Activated T-cell treated with anti-CD3 and anti-CD28 coated beads for 24 hours (primary cell): ENCODE measurements at regions not wholly inside any gene's neighbourhood (a gene's known extent, or its start where the extent isn't known, plus 50 kb on each side); places are given as distances from the start of the nearest gene placed in this dataset.

ENCODE experiments used
- DNase-seq: peaks from one replicate; pipeline ENCODE4 v3.0.0-alpha.2; 2020; ENCODE audit warnings: low read depth

GRCh38 chr10:44781131-44781530 lies 130.0 kb upstream of the TMEM72 start:
- no peak for DNase-seq

DNA sequence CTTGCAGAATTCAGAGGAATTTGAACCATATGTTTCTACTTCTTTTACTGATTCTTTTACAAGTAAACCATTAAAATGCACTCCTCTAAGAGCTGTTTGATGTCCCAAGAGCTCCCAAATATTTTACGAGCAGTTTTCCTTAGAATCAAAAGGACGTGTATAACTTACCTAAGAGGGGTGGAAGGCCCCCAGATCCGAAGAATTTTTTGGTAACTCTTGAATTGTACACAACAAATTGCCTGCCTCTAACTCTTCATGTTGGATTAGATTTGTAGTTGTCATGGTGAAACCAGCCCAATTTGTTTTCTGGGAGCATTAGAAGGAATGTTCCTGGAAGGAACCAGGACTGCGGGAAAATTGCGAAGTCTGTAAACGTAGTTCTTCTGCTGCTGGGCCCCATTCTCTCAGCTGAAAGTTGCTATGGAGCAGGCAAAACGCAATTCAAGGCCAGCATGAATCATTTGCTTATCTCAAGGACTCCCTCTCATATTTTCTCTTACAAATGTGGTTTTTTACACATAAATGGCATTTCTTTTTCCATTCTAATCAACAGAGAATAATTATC lies 124.8 kb upstream of the TMEM72 start:
- no peak for DNase-seq

GRCh38 chr10:44787480-44788075 lies 123.6 kb upstream of the TMEM72 start:
- DNase-seq, result no peak

GRCh38 chr10:44788147-44789129 lies 122.7 kb upstream of the TMEM72 start:
- DNase-seq, result no peak

DNA sequence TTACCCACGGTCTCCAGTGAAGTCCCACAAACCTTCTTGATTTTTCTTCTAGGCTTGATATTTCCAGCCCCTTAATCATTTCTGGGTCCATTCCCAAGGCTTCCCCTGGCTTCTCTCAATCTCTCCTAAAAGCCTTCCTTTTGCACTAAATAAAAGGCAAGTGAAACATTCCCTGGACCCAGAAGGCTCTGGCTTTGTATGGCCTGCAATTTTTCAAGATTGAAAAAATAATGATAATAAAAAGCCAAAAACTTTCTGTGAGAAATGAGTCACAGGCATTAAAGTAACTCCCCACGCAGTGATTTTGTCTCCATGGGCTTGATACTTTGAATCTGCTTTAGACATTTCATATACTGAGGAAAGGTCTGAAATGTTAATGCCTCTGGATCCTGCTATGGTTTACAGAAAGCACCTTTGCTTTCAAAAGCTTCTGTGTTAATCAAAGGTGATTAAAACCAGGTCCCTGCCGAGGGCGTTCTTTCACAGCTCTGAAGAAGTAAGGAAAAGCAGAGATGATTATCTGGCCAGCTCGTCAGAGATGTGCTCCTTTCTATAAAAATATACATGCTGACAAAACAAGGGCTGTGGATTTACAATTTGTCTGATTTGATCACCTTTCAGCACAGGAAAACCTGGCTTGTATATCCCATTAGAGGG lies 118.9 kb upstream of the TMEM72 start:
- no peak for DNase-seq

GRCh38 chr10:44799966-44800365 lies 111.2 kb upstream of the TMEM72 start:
- DNase-seq, result no peak

DNA sequence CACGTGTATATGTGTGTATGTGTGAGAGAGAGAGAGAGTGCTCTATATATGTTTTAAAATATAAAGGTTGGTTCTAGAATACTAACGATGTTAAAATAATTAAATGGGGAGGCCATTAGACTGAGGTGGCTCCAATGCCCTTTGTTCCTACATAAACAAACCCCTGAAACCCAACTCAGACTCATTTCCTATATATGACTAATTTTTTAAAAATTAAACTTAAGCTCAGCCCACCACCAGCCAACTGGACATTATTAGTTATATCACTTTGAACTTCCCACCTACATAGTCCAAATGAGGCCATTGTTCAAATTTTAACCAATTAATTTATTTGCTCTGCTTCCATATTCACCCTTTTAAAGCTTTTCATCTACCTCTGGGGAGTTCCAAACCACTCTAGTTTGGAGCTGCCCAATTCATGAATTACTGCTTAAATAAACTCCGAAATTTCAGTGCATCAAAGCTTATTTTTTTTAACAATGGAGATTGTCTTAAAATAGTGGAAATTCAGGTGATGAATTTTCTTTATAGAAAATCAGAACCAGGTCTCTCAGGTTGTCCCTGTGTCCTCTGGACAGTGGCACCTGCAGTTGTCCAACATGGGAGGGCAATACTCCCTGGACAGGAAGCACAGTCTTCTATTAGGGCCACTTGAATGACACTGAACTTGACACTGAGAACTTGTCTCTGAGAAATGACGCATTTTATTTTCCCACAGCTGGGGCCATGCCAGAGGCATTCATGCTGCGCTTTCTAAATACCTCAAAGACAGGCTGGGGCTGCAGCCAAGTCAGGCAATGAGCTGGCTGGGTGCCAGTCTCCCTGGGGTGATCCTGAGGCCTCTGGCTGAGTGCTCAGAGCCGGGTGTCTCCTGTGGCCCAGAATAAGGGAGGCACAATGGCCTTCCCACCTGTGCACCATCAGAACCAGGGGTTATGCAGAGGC lies 109.5 kb upstream of the TMEM72 start:
- DNase-seq, result no peak

DNA sequence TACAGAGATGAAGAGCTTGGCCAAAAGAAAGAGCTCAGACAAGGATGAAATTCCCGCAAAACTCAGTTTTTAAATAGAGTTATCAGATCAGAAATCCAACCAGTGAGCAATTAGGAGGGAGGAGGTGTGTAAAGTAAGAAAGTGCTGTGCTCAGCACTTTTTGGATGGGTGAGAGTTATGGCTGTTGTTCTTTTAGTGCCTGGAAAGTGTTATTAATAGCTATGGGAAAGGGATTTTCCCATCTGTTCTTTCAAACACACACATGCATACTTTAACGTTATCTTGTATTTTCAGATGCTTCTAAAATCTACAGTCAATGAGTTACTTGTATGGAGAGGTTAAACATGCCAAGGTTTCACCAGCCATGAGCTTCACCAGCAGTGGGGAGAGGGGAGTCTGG lies 107.3 kb upstream of the TMEM72 start:
- DNase-seq, result no peak

- DNase-seq, result no peak
These were observed 106.5 kb upstream of the TMEM72 start for GRCh38 chr10:44804661-44805060.

DNA sequence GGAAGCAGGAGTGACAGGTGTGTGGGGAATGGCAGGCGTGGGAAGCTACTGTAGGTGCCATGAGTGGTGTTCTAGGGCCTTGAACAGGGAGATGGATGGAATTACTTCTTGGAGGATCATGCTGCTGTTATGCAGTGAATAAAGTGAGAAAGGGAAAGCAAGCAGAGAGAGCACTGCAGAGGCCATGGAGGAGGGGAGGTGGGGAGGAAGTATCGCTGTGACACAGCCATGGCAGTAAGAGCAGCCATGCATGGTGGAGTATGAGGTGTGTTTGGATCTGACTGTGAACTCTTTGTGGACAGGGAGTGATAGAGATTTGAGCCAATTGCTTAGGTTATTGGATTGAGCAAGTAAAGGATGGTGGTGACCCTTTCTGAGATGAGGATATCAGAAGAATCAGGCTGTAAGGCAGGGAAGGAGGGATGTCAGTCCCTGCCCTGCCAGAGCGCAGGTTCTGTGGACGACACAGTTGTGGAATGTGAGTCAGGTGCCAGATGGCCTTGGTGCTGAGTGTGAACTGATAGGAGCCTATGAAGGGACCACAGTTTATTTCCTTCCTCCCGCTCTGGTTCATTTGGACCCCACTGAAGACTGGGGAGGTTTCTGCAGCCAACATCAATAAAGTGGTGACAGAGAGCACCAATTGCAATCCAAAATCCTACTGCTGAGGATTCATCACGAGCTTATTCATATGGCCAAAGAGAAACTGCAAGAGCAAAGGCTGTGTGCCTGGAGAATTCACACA lies 105.5 kb upstream of the TMEM72 start:
- no peak for DNase-seq

DNA sequence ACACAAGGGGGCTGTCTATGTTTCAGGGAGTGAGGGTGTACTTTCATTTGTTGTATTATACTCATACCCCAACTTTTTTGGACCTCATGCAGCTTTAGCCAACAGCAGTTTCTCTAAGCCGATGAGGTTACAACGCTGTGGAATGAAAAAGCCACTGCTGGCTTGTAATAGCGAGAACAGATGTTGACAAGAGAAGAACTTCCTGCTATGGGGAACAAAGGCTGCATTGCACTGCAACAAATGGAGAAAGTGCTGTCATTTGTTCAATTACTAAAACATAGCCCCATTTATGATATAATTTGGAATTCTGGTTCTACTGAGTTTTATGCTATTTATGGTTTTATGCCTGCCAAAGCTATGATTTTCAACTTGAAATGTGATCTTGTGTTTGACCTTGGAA lies 104.2 kb upstream of the TMEM72 start:
- DNase-seq, result no peak

DNA sequence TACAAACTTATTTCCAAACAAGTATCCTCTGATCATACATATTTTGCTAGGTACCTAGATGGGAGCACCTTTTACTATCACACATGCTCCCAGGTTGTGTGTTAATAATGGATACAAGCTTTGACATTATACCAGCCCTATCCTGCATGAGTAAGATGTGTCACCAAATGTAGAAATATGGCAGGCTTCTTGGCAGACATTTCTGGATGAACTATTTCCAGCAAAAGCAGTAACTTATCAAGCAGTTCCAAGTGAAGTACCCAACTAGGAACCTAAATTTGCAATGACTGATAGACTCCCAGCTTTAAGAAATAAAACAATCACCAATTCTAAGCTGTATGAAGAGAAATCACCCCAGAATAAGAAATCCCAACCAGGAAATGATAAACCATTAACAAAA lies 103.7 kb upstream of the TMEM72 start:
- no peak for DNase-seq

DNA sequence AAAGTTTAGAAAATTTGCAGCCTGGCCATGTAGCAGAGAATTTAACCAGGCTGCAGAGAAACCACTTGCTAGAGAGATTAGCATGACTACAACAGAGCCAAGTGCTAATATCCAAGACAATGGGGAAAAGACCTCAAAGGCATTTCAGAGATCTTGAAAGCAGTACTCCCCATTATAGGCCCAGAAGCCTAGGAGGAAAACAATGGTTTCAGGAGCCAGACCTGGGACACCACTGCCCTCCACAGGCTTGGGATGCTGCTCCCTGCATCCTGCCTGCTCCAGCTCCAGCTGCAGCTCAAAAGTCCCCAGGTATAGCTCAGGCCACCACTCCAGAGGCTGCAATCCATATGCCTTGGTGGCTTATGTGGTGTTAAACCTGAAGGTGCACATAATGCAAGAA lies 101.5 kb upstream of the TMEM72 start:
- DNase-seq, result no peak

DNA sequence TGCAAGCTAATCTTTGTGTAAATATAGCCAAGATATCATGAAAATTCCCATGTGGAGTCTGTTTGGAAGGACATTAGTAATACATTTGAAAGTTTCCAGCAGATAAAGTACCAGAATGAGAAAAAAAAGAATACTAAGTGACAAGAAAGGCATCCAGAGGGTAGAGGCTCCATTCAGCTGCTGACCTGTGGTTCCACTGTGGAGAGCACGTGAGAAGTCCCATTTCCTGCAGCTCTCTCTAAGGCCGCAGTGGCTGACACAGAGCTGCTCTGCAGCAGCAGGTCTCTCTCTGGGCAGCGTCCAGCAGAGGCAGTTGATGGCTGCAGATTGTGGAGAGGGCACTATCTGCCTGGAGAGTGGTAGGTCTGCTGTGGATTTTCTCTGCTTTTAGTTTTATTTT lies 100.1 kb upstream of the TMEM72 start:
- no peak for DNase-seq

GRCh38 chr10:44813201-44813600 lies 97.9 kb upstream of the TMEM72 start:
- DNase-seq, result no peak

DNA sequence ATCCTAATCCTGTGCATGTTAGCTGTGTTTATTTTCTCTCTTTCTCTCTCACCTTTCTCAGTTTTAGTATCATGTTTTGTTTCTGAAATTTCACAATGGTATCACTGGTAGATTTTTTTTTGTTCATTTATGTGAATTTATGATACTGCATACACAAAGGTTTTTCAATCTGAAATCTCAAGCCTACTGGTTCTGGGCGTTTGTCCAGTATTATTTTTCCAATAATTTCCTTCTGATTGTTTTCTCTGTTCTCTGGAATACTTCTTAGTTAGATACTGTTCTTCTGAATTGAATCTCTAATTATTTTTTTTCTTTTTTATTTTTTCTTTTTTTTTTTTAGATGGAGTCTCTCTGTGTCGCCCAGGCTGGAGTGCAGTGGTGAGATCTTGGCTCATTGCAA lies 96.2 kb upstream of the TMEM72 start:
- DNase-seq, result no peak

DNA sequence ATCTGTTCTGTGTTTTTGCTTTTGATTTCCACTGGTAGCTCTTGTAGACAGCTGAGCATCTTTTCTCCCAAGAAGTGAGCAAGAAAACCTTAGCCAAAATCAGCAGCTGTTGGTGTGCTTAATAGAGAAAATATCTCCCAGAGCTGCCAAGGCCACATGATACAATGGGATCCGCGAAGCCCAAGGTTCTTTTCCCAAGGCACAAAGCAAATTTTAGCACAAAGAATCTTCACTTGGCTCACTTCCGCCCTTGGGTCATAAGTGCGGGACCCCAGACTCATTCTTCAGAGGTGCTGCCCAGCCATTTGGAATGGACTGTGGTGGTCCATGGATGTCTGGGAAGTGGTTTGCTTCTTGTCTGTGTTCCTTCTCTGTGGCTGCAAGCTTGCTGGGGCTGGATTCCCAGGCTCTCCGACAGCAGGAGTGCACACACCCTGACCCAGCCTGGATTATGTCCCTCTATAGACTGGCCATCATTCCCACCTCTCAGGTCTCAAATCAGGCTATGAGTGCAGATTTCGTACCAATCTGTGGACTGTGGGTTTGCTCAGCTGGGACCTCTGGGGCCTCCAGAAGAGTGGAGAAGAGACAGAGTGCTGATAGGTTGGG lies 93.0 kb upstream of the TMEM72 start:
- DNase-seq, result no peak

- DNase-seq, result no peak
These were observed 92.4 kb upstream of the TMEM72 start for GRCh38 chr10:44818701-44819127.

DNA sequence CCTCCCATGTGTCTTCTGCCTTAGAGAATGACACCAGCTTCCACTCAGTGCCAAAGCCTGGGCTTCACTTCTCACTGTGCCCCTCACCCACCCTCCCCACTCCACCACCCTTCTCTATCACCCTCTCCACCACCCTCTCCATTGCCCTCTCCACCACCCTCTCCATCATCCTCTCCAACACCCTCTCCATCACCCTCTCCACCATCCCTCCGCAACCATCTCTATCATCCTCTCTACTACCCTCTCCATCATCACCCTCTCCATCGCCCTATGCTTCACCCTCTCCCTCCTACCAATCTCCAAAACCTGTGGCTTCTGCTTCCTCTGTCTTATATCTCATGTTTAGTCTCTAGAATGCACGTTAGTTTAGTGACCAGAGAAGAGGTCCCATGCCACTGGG lies 91.0 kb upstream of the TMEM72 start:
- no peak for DNase-seq

DNA sequence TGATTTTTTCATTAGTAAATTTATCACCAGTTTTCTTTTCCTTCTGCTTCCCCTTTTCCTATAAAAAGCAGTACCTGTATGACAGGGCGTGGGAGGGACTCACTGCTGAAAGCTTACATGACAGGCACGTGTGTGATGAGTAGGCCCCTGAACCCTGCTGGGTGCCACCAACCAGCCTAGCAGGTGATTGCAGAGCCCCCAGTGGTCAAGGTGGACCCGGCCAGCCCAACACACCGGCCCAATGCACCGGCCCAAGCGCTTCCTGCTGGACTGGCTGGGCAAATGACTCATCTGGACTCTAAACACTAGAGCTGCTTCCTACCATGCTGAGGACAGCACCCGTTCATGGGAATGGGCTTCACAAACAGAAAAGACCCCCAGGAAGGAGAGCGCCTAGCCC lies 89.8 kb upstream of the TMEM72 start:
- no peak for DNase-seq
